ENCODE measurements at regions not wholly inside any gene's neighbourhood (a gene's known extent, or its start where the extent isn't known, plus 50 kb on each side); places are given as distances from the start of the nearest gene placed in this dataset.

- Histone ChIP-seq H3K4me1 (ENCODE audit: insufficient read depth, low read length) (peaks cover 14% of the 10 kb centered on the region; the same call in 1 of the 2 replicates), H3K4me3 (ENCODE audit: low read length) (no peak overlapping the region), H3K27me3 (ENCODE audit: insufficient read depth, low read length) (no peaks in the 10 kb centered on the region), H3K9me3 (ENCODE audit: insufficient read depth, low read depth, low read length) (no peaks in the 10 kb centered on the region), H3K9ac (ENCODE audit: low read depth, low read length) (no peak overlapping the region), H3K27ac (ENCODE audit: low read depth, low read length) (no peak overlapping the region), H3K36me3 (ENCODE audit: insufficient read depth, low read length) (no peaks in the 10 kb centered on the region)
- WGBS: 90% methylated on average over 4 of the region's 4 CpGs
These were observed 390.9 kb downstream of the CDH7 start for GRCh38 chr18:66141716-66142115.

- H3K27me3 ChIP-seq (ENCODE audit: insufficient read depth, low read length): no peaks in the 10 kb centered on the region
- no peak overlapping the region for H3K27ac ChIP-seq (ENCODE audit: low read depth, low read length)
- no peaks in the 10 kb centered on the region for H3K36me3 ChIP-seq (ENCODE audit: insufficient read depth, low read length)
- 76% methylated on average over 5 of the region's 5 CpGs for WGBS
- no peak overlapping the region for H3K4me3 ChIP-seq (ENCODE audit: low read length)
- peaks cover 30% of the 10 kb centered on the region; the same call in 1 of the 2 replicates for H3K4me1 ChIP-seq (ENCODE audit: insufficient read depth, low read length)
- no peaks in the 10 kb centered on the region for H3K9me3 ChIP-seq (ENCODE audit: insufficient read depth, low read depth, low read length)
- no peak overlapping the region for H3K9ac ChIP-seq (ENCODE audit: low read depth, low read length)
These were observed 387.8 kb downstream of the CDH7 start for GRCh38 chr18:66138642-66139041.

- Histone ChIP-seq H3K4me1 (ENCODE audit: insufficient read depth, low read length) (peaks cover 24% of the 10 kb centered on the region; the same call in 1 of the 2 replicates), H3K4me3 (ENCODE audit: low read length) (no peak overlapping the region), H3K36me3 (ENCODE audit: insufficient read depth, low read length) (no peaks in the 10 kb centered on the region), H3K27ac (ENCODE audit: low read depth, low read length) (peak overlapping the region; percentile 80), H3K9ac (ENCODE audit: low read depth, low read length) (peak overlapping the region; percentile 66; the same call in 1 of the 2 replicates), H3K9me3 (ENCODE audit: insufficient read depth, low read depth, low read length) (no peaks in the 10 kb centered on the region), H3K27me3 (ENCODE audit: insufficient read depth, low read length) (no peaks in the 10 kb centered on the region)
- no CpG with 5 or more reads among the region's 1 CpG for WGBS
These were observed 385.2 kb downstream of the CDH7 start for GRCh38 chr18:66136039-66136438.

- Histone ChIP-seq H3K4me3 (ENCODE audit: low read length) (no peak overlapping the region), H3K4me1 (ENCODE audit: insufficient read depth, low read length) (no peaks in the 10 kb centered on the region), H3K27me3 (ENCODE audit: insufficient read depth, low read length) (no peaks in the 10 kb centered on the region), H3K27ac (ENCODE audit: low read depth, low read length) (no peak overlapping the region), H3K36me3 (ENCODE audit: insufficient read depth, low read length) (no peaks in the 10 kb centered on the region), H3K9ac (ENCODE audit: low read depth, low read length) (no peak overlapping the region), H3K9me3 (ENCODE audit: insufficient read depth, low read depth, low read length) (no peaks in the 10 kb centered on the region)
- 94% methylated on average over 3 of the region's 4 CpGs for WGBS
These were observed 378.4 kb downstream of the CDH7 start for GRCh38 chr18:66129248-66129647.

GRCh38 chr18:66126266-66126665, 375.5 kb downstream of the CDH7 start:
- Histone ChIP-seq H3K27me3 (ENCODE audit: insufficient read depth, low read length) (no peaks in the 10 kb centered on the region), H3K36me3 (ENCODE audit: insufficient read depth, low read length) (no peaks in the 10 kb centered on the region), H3K27ac (ENCODE audit: low read depth, low read length) (no peak overlapping the region), H3K4me1 (ENCODE audit: insufficient read depth, low read length) (no peaks in the 10 kb centered on the region), H3K4me3 (ENCODE audit: low read length) (no peak overlapping the region), H3K9me3 (ENCODE audit: insufficient read depth, low read depth, low read length) (no peaks in the 10 kb centered on the region), H3K9ac (ENCODE audit: low read depth, low read length) (no peak overlapping the region)
- WGBS: 100% methylated on average over 2 of the region's 2 CpGs

GRCh38 chr18:66124394-66124793, 373.6 kb downstream of the CDH7 start:
- Histone ChIP-seq H3K9ac (ENCODE audit: low read depth, low read length) (no peak overlapping the region), H3K36me3 (ENCODE audit: insufficient read depth, low read length) (no peaks in the 10 kb centered on the region), H3K27ac (ENCODE audit: low read depth, low read length) (no peak overlapping the region), H3K4me1 (ENCODE audit: insufficient read depth, low read length) (no peaks in the 10 kb centered on the region), H3K4me3 (ENCODE audit: low read length) (no peak overlapping the region), H3K27me3 (ENCODE audit: insufficient read depth, low read length) (no peaks in the 10 kb centered on the region), H3K9me3 (ENCODE audit: insufficient read depth, low read depth, low read length) (no peaks in the 10 kb centered on the region)
- WGBS: 100% methylated on average over 2 of the region's 2 CpGs

- Histone ChIP-seq H3K9me3 (ENCODE audit: insufficient read depth, low read depth, low read length) (no peaks in the 10 kb centered on the region), H3K36me3 (ENCODE audit: insufficient read depth, low read length) (no peaks in the 10 kb centered on the region), H3K27me3 (ENCODE audit: insufficient read depth, low read length) (no peaks in the 10 kb centered on the region), H3K4me3 (ENCODE audit: low read length) (no peak overlapping the region), H3K4me1 (ENCODE audit: insufficient read depth, low read length) (no peaks in the 10 kb centered on the region), H3K27ac (ENCODE audit: low read depth, low read length) (no peak overlapping the region), H3K9ac (ENCODE audit: low read depth, low read length) (no peak overlapping the region)
These were observed 368.5 kb downstream of the CDH7 start for GRCh38 chr18:66119347-66119746.

- Histone ChIP-seq H3K9ac (ENCODE audit: low read depth, low read length) (no peak overlapping the region), H3K9me3 (ENCODE audit: insufficient read depth, low read depth, low read length) (no peaks in the 10 kb centered on the region), H3K4me1 (ENCODE audit: insufficient read depth, low read length) (no peaks in the 10 kb centered on the region), H3K36me3 (ENCODE audit: insufficient read depth, low read length) (no peaks in the 10 kb centered on the region), H3K27ac (ENCODE audit: low read depth, low read length) (no peak overlapping the region), H3K27me3 (ENCODE audit: insufficient read depth, low read length) (no peaks in the 10 kb centered on the region), H3K4me3 (ENCODE audit: low read length) (no peak overlapping the region)
- 96% methylated on average over 13 of the region's 13 CpGs for whole genome bisulfite sequencing
These were observed 360.2 kb downstream of the CDH7 start for GRCh38 chr18:66111018-66111417.

GRCh38 chr18:66110607-66111006, 359.8 kb downstream of the CDH7 start:
- Histone ChIP-seq H3K36me3 (ENCODE audit: insufficient read depth, low read length) (no peaks in the 10 kb centered on the region), H3K27ac (ENCODE audit: low read depth, low read length) (no peak overlapping the region), H3K4me3 (ENCODE audit: low read length) (no peak overlapping the region), H3K9ac (ENCODE audit: low read depth, low read length) (no peak overlapping the region), H3K9me3 (ENCODE audit: insufficient read depth, low read depth, low read length) (no peaks in the 10 kb centered on the region), H3K4me1 (ENCODE audit: insufficient read depth, low read length) (no peaks in the 10 kb centered on the region), H3K27me3 (ENCODE audit: insufficient read depth, low read length) (no peaks in the 10 kb centered on the region)
- WGBS: 100% methylated on average over 1 of the region's 1 CpG

- WGBS: no CpG with 5 or more reads among the region's 1 CpG
- Histone ChIP-seq H3K4me3 (ENCODE audit: low read length) (no peak overlapping the region), H3K4me1 (ENCODE audit: insufficient read depth, low read length) (peaks cover 6% of the 10 kb centered on the region; the same call in 1 of the 2 replicates), H3K9ac (ENCODE audit: low read depth, low read length) (no peak overlapping the region), H3K9me3 (ENCODE audit: insufficient read depth, low read depth, low read length) (no peaks in the 10 kb centered on the region), H3K36me3 (ENCODE audit: insufficient read depth, low read length) (no peaks in the 10 kb centered on the region), H3K27me3 (ENCODE audit: insufficient read depth, low read length) (no peaks in the 10 kb centered on the region), H3K27ac (ENCODE audit: low read depth, low read length) (no peak overlapping the region)
These were observed 359.2 kb downstream of the CDH7 start for GRCh38 chr18:66109981-66110380.

GRCh38 chr18:66107546-66107945, 356.7 kb downstream of the CDH7 start:
- no peaks in the 10 kb centered on the region for H3K9me3 ChIP-seq (ENCODE audit: insufficient read depth, low read depth, low read length)
- 91% methylated on average over 1 of the region's 3 CpGs for WGBS
- no peak overlapping the region for H3K4me3 ChIP-seq (ENCODE audit: low read length)
- H3K9ac ChIP-seq (ENCODE audit: low read depth, low read length): no peak overlapping the region
- H3K27ac ChIP-seq (ENCODE audit: low read depth, low read length): no peak overlapping the region
- no peaks in the 10 kb centered on the region for H3K36me3 ChIP-seq (ENCODE audit: insufficient read depth, low read length)
- H3K4me1 ChIP-seq (ENCODE audit: insufficient read depth, low read length): peaks cover 9% of the 10 kb centered on the region; the same call in 1 of the 2 replicates
- no peaks in the 10 kb centered on the region for H3K27me3 ChIP-seq (ENCODE audit: insufficient read depth, low read length)

- Histone ChIP-seq H3K36me3 (ENCODE audit: insufficient read depth, low read length) (no peaks in the 10 kb centered on the region), H3K27ac (ENCODE audit: low read depth, low read length) (peak overlapping the region; percentile 37)
These were observed 354.2 kb downstream of the CDH7 start for GRCh38 chr18:66105016-66105415.

More at GRCh38 chr18:66105016-66105415, 354.2 kb downstream of the CDH7 start:
- H3K9ac ChIP-seq (ENCODE audit: low read depth, low read length): no peak overlapping the region
- H3K9me3 ChIP-seq (ENCODE audit: insufficient read depth, low read depth, low read length): no peaks in the 10 kb centered on the region
- H3K4me1 ChIP-seq (ENCODE audit: insufficient read depth, low read length): peaks cover 9% of the 10 kb centered on the region; the same call in 1 of the 2 replicates
- WGBS: 58% methylated on average over 2 of the region's 4 CpGs
- H3K27me3 ChIP-seq (ENCODE audit: insufficient read depth, low read length): no peaks in the 10 kb centered on the region
- H3K4me3 ChIP-seq (ENCODE audit: low read length): no peak overlapping the region
